SJCRH30 (cell line): ENCODE measurements at regions not wholly inside any gene's neighbourhood (a gene's known extent, or its start where the extent isn't known, plus 50 kb on each side); places are given as distances from the start of the nearest gene placed in this dataset.

Source experiments
- DNase-seq, 2 experiments: peaks; one replicate each; pipeline ENCODE4 v3.0.0-alpha.2; 2015 to 2020
- H3K27ac ChIP-seq: fragments of 250-450 bp; sonication (Bioruptor Pico); 2 replicates; pipeline ENCODE4 v1.5.1; 2020; ENCODE audit warnings: mild to moderate bottlenecking, moderate library complexity
- H3K27me3 ChIP-seq: fragments of 250-450 bp; sonication (Bioruptor Pico); 2 replicates; pipeline ENCODE4 v1.5.1; 2020; ENCODE audit warnings: mild to moderate bottlenecking, moderate library complexity
- H3K36me3 ChIP-seq: fragments of 250-450 bp; sonication (Bioruptor Pico); 2 replicates; pipeline ENCODE4 v1.5.1; 2020; ENCODE audit warnings: mild to moderate bottlenecking, moderate library complexity
- H3K4me1 ChIP-seq: fragments of 250-450 bp; sonication (Bioruptor Pico); 2 replicates; pipeline ENCODE4 v1.5.1; 2020; ENCODE audit warnings: mild to moderate bottlenecking, moderate library complexity
- H3K4me3 ChIP-seq: fragments of 250-450 bp; sonication (Bioruptor Pico); 2 replicates; pipeline ENCODE4 v1.5.1; 2020; ENCODE audit warnings: mild to moderate bottlenecking, moderate library complexity
- H3K9me3 ChIP-seq: fragments of 250-450 bp; sonication (Bioruptor Pico); replicated peaks from 2 replicates; pipeline ENCODE4 v1.5.1; 2020; ENCODE audit warnings: mild to moderate bottlenecking, moderate library complexity

GRCh38 chrX:38879631-38880220, 78.5 kb downstream of the MID1IP1 start:
- DNase-seq = peak; percentile 37 to 50
- no peak overlapping the region for H3K27ac ChIP-seq
- H3K36me3 ChIP-seq = no peaks in the 10 kb centered on the region
- H3K27me3 ChIP-seq = no peaks in the 10 kb centered on the region
- peaks cover 12% of the 10 kb centered on the region for H3K4me1 ChIP-seq
- H3K9me3 ChIP-seq = no peaks in the 10 kb centered on the region
- no peak overlapping the region for H3K4me3 ChIP-seq

- no peaks in the 10 kb centered on the region for H3K36me3 ChIP-seq
- no peak for DNase-seq
- no peaks in the 10 kb centered on the region for H3K27me3 ChIP-seq
- peaks cover 12% of the 10 kb centered on the region for H3K4me1 ChIP-seq
- H3K9me3 ChIP-seq = no peaks in the 10 kb centered on the region
- no peak overlapping the region for H3K4me3 ChIP-seq
- H3K27ac ChIP-seq = no peak overlapping the region
These were observed 79.1 kb downstream of the MID1IP1 start for GRCh38 chrX:38880296-38880854.

GRCh38 chrX:38881066-38881465, 79.8 kb downstream of the MID1IP1 start:
- Histone ChIP-seq H3K36me3 (no peaks in the 10 kb centered on the region), H3K4me1 (peaks cover 12% of the 10 kb centered on the region), H3K4me3 (no peak overlapping the region), H3K27ac (no peak overlapping the region), H3K9me3 (no peaks in the 10 kb centered on the region), H3K27me3 (no peaks in the 10 kb centered on the region)
- DNase-seq = no peak

- no peaks in the 10 kb centered on the region for H3K36me3 ChIP-seq
- no peak overlapping the region for H3K4me3 ChIP-seq
- H3K27ac ChIP-seq = no peak overlapping the region
- H3K9me3 ChIP-seq = no peaks in the 10 kb centered on the region
- H3K4me1 ChIP-seq = peaks cover 12% of the 10 kb centered on the region
- no peaks in the 10 kb centered on the region for H3K27me3 ChIP-seq
- DNase-seq = no peak
These were observed 80.5 kb downstream of the MID1IP1 start for GRCh38 chrX:38881727-38882126.

GRCh38 chrX:38882894-38883626, 81.8 kb downstream of the MID1IP1 start:
- no peaks in the 10 kb centered on the region for H3K9me3 ChIP-seq
- no peak for DNase-seq
- no peaks in the 10 kb centered on the region for H3K36me3 ChIP-seq

GRCh38 chrX:38886112-38886511, 84.9 kb downstream of the MID1IP1 start:
- Histone ChIP-seq H3K27me3 (no peaks in the 10 kb centered on the region), H3K4me3 (no peak overlapping the region), H3K27ac (no peak overlapping the region), H3K4me1 (peaks cover 7% of the 10 kb centered on the region), H3K9me3 (no peaks in the 10 kb centered on the region), H3K36me3 (no peaks in the 10 kb centered on the region)
- DNase-seq = no peak

More at GRCh38 chrX:38882894-38883626, 81.8 kb downstream of the MID1IP1 start:
- H3K4me3 ChIP-seq = no peak overlapping the region
- peaks cover 6% of the 10 kb centered on the region for H3K4me1 ChIP-seq
- H3K27ac ChIP-seq = no peak overlapping the region
- no peaks in the 10 kb centered on the region for H3K27me3 ChIP-seq

GRCh38 chrX:38887222-38887621, 86.0 kb downstream of the MID1IP1 start:
- no peaks in the 10 kb centered on the region for H3K36me3 ChIP-seq
- H3K27ac ChIP-seq = no peak overlapping the region
- no peaks in the 10 kb centered on the region for H3K9me3 ChIP-seq
- DNase-seq = no peak
- no peaks in the 10 kb centered on the region for H3K27me3 ChIP-seq
- no peak overlapping the region for H3K4me3 ChIP-seq
- H3K4me1 ChIP-seq = peaks cover 15% of the 10 kb centered on the region

GRCh38 chrX:38890326-38890725, 89.1 kb downstream of the MID1IP1 start:
- H3K9me3 ChIP-seq = no peaks in the 10 kb centered on the region
- H3K4me3 ChIP-seq = no peak overlapping the region
- H3K36me3 ChIP-seq = no peaks in the 10 kb centered on the region
- H3K27me3 ChIP-seq = no peaks in the 10 kb centered on the region
- DNase-seq = peak; percentile 55 to 79
- H3K27ac ChIP-seq = peak overlapping the region; percentile 83
- peaks cover 18% of the 10 kb centered on the region for H3K4me1 ChIP-seq

GRCh38 chrX:38890963-38891362, 89.7 kb downstream of the MID1IP1 start:
- no peak for DNase-seq
- Histone ChIP-seq H3K27me3 (no peaks in the 10 kb centered on the region), H3K9me3 (no peaks in the 10 kb centered on the region), H3K27ac (peak overlapping the region; percentile 83), H3K4me3 (no peak overlapping the region), H3K4me1 (peaks cover 18% of the 10 kb centered on the region), H3K36me3 (no peaks in the 10 kb centered on the region)

GRCh38 chrX:38891641-38892413, 90.6 kb downstream of the MID1IP1 start:
- H3K4me3 ChIP-seq = no peak overlapping the region
- no peaks in the 10 kb centered on the region for H3K36me3 ChIP-seq
- no peaks in the 10 kb centered on the region for H3K27me3 ChIP-seq
- peak; percentile 83 to 88 for DNase-seq
- H3K9me3 ChIP-seq = no peaks in the 10 kb centered on the region
- H3K4me1 ChIP-seq = peaks cover 18% of the 10 kb centered on the region
- H3K27ac ChIP-seq = peak overlapping the region; percentile 83

- Histone ChIP-seq H3K27me3 (no peaks in the 10 kb centered on the region), H3K36me3 (no peaks in the 10 kb centered on the region), H3K27ac (no peak overlapping the region), H3K9me3 (no peaks in the 10 kb centered on the region), H3K4me3 (no peak overlapping the region), H3K4me1 (peaks cover 20% of the 10 kb centered on the region)
- DNase-seq = no peak
These were observed 92.2 kb downstream of the MID1IP1 start for GRCh38 chrX:38893441-38893840.

GRCh38 chrX:38895775-38896174, 94.5 kb downstream of the MID1IP1 start:
- Histone ChIP-seq H3K9me3 (no peaks in the 10 kb centered on the region), H3K27me3 (no peaks in the 10 kb centered on the region), H3K36me3 (no peaks in the 10 kb centered on the region), H3K27ac (no peak overlapping the region), H3K4me1 (peaks cover 17% of the 10 kb centered on the region), H3K4me3 (no peak overlapping the region)
- DNase-seq = no peak

- no peak for DNase-seq
- Histone ChIP-seq H3K27ac (no peak overlapping the region), H3K4me1 (peaks cover 10% of the 10 kb centered on the region), H3K36me3 (no peaks in the 10 kb centered on the region), H3K27me3 (no peaks in the 10 kb centered on the region), H3K9me3 (no peaks in the 10 kb centered on the region), H3K4me3 (no peak overlapping the region)
These were observed 95.6 kb downstream of the MID1IP1 start for GRCh38 chrX:38896724-38897298.

- Histone ChIP-seq H3K9me3 (no peaks in the 10 kb centered on the region), H3K27ac (no peak overlapping the region), H3K27me3 (no peaks in the 10 kb centered on the region), H3K4me1 (0 out of 2 replicates have a peak, but pooled peaks cover 3% of the 10 kb centered on the region), H3K4me3 (no peak overlapping the region), H3K36me3 (no peaks in the 10 kb centered on the region)
- peak in 1 of 2 experiments; percentile 20 for DNase-seq
These were observed 97.0 kb downstream of the MID1IP1 start for GRCh38 chrX:38898261-38898660.
